ENCODE measurements at regions not wholly inside any gene's neighbourhood (a gene's known extent, or its start where the extent isn't known, plus 50 kb on each side); places are given as distances from the start of the nearest gene placed in this dataset.

DNA sequence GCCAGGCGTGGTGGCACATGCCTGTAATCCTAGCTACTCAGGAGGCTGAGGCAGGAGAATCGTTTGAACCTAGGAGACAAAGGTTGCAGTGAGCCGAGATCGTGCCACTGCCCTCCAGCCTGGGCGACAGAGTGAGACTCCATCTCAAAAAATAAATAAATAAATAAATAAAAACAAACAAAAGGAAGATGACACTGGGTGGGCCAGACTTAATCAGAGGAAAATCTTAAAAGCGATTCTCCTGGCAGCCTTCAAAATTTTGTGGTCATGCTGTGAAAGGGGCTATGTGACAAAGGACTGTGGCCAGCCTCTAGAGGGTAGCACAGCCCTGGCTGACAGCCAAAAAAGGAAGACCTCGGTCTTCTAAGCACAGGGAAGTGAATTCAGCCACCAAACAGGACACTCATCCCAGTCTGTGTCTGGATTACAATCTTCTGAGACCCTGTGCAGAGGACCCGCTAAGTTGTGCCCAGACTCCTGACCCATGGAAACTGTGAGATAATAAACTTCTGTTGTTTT is 391.1 kb downstream of the CNTNAP4 start:
- TF ChIP-seq, protein P1, sequence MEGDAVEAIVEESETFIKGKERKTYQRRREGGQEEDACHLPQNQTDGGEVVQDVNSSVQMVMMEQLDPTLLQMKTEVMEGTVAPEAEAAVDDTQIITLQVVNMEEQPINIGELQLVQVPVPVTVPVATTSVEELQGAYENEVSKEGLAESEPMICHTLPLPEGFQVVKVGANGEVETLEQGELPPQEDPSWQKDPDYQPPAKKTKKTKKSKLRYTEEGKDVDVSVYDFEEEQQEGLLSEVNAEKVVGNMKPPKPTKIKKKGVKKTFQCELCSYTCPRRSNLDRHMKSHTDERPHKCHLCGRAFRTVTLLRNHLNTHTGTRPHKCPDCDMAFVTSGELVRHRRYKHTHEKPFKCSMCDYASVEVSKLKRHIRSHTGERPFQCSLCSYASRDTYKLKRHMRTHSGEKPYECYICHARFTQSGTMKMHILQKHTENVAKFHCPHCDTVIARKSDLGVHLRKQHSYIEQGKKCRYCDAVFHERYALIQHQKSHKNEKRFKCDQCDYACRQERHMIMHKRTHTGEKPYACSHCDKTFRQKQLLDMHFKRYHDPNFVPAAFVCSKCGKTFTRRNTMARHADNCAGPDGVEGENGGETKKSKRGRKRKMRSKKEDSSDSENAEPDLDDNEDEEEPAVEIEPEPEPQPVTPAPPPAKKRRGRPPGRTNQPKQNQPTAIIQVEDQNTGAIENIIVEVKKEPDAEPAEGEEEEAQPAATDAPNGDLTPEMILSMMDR (IDR thresholded peaks at IDR 0.05; ENCODE audit: poor library complexity): peak; percentile 7
- no peak for TF ChIP-seq EZH2phosphoT487 (IDR thresholded peaks at IDR 0.05; ENCODE audit: low read depth, severe bottlenecking, unreplicated experiment)

Measured in hepatocyte (in vitro differentiated cells).